ENCODE measurements at regions not wholly inside any gene's neighbourhood (a gene's known extent, or its start where the extent isn't known, plus 50 kb on each side); places are given as distances from the start of the nearest gene placed in this dataset.

DNA sequence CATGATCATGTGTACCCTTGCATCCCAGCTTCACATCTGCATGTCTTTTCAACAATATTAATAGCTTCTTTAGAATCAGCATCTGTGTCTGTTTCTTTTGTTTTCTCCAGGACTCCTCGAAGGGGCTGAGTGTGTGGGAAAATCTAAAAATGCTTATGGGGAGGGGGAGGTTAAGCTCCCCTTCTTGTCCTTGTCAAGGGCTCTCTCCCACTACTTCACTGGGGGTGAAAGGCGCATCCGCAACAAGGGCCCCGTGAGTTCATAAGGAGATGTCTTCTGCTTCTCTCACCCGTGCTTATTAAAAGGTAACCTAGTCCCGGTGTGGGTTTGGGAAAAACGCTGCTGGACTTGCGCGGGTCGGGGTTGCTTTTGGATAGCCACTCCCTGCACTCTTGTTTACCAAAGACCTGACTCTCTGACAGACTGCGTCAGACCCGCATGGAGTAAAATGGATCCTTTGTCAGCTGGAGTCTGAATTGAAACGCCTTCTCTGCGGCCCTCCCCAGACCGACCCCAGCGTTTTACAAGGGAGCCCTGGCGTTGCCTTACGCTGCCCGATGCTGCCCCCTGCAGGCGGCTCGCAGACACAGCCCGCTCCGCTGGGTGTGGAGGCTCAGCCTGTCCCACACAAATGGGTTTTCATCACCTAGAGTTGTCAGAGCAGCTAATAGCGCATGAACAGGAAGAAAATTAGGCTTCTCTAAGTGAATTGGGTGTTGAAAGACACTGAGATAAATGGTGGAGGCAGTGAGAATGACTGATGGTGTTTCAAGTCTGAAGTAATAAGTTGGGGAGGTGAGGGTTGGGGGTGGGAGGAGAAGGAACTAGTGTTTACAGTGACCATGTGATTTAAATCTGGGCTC is 53.8 kb downstream of the IER5 start:
- no peak overlapping the region for H3K4me3 ChIP-seq (ENCODE audit: low read depth, low read length)

DNA sequence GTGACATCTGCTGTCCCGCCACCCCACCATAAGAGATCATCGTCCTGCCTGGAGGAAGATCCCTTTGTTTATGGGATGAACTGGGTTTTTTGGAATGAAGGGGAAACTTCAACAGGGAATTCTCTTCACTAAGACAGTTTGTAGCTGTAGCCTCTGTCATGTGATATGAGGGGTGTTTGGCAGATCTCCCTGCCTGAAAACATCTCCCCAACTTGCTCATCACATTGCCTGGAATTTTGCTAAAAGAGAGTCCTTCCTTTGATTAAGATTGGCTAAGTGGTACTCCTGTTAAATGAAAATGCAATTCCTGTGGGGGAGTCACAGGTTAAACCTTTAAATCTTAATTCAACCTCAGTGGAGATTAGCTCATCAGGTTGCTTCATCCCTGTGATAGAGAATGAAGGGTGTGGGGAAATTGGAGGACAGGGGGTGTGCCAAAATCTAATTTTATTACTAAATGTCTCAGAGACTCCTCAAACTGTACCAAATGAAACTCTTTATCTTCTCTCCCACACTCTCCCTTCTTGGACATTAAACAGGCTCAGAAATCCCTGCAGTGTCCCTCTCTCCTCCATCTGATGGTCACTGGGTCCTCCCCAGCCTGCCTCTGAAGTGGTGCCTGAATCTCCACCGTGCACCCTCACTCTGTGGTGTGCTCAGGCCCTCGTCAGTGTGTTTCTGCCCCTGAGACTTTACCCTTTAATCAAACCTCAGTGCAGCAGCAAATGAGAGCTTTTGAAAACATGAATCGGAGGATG is 54.8 kb downstream of the IER5 start:
- H3K4me3 ChIP-seq (ENCODE audit: low read depth, low read length) = no peak overlapping the region

DNA sequence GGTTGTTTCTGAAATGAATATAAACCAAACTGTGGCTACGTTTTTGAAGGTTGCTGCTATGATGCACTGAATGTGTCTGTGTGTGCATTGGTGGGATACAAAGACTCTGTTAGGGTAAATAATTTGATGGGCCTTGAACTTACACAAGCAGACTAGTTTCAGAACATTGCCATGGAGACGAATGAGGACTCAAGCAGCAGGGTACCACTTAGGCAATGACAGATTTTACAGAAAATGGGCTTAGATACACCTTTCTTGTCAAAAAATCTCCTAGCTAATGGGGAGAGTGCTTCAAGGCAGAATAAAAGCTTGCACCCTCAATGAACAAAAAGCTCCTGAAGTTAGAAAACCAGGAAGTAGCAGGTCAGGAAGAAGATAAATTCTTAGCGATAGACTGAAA is 55.7 kb downstream of the IER5 start:
- H3K4me3 ChIP-seq (ENCODE audit: low read depth, low read length) = no peak overlapping the region

DNA sequence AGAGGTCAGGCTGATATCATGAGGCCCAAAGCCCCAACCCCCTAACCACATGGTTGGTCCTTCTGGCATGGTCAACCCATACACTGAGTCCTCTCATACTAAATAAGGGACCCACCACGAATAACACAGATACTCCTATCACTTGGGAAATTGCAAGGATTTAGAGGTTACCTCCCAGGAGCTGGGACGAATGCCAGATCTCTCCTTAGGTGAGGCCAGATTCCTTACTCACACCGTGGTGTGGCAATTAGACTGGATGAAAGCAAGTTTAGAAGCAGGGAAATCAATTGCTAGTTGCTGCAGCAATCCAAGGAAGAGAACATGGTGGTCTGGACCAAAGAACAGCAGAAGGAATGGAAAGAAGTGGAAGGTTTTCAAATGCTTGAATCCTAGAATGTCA is 60.1 kb downstream of the IER5 start:
- H3K4me3 ChIP-seq (ENCODE audit: low read depth, low read length) = no peak overlapping the region

DNA sequence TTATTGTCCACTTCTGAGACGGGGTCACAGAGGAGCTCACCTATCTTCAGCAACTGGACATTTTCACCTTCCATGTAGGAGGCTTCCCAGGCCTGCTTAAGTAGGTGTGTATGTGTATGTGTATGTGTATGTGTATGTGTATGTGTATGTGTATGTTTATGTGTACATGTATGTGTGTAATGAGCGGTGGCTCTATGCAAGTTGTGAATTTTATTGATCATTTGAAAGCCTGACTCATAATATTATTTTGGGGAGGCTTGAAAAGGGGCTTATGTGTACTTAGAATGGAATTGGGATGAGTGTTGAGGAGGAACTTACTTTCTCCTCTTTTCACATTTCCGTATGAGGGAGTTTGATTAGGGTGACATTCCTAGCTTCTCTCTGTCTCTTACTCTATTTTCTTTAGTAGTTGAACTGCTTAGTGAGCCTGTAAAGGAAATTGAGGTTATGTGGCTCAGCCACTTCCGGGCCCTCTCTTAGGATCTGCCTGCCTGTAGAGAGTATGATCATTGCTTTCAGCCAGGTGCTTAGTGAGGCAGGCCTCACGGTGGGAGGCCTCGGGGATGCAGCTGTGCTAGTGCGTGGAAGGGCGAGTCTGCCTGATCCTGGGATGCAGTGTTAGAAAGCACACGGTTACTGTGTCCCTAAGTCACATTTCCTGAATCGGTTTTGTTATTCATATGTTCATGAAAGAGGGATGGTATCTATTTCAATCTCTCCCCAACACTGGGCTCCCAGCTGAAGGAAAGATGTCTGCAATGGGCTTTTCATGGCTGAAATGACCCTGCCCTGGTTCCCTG is 61.0 kb downstream of the IER5 start:
- H3K4me3 ChIP-seq (ENCODE audit: low read depth, low read length) = no peak overlapping the region

DNA sequence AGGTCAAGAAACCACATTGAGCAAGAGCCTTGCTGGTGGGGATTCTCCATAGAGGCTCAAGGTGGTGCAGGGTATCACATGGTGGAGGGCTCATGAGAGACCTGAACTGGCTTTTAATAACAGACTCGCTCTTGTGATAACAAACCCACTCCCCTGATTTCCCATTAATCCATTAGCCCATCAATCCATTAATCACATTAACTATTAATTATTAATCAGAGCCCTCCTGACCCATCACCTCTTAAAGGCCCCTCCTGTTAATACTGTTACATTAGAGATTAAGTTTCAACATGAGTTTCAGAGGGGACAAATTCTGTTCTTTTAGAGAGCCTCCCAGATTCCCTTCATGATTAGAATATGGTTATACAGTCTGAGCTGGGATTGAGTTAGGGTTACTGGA is 61.8 kb downstream of the IER5 start:
- H3K4me3 ChIP-seq (ENCODE audit: low read depth, low read length) = no peak overlapping the region

DNA sequence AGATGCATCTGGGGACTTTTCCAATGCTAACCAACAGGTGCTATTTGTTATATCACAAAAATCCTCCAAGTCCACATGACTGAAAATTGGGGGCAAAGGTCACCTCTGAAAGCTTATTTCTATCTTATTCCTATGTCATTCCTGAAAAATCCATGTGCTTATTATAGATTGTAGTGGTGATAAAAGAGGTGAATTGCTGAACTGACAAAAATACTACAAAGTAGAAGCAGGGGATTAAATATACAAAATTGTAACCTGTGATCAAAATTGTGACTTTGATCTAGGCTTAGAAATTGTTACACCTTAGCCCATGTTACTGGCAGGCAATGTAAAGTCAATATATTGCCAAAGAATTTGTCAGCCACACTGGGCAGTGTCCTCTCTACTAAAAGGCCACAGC is 62.3 kb downstream of the IER5 start:
- H3K4me3 ChIP-seq (ENCODE audit: low read depth, low read length) = no peak overlapping the region

DNA sequence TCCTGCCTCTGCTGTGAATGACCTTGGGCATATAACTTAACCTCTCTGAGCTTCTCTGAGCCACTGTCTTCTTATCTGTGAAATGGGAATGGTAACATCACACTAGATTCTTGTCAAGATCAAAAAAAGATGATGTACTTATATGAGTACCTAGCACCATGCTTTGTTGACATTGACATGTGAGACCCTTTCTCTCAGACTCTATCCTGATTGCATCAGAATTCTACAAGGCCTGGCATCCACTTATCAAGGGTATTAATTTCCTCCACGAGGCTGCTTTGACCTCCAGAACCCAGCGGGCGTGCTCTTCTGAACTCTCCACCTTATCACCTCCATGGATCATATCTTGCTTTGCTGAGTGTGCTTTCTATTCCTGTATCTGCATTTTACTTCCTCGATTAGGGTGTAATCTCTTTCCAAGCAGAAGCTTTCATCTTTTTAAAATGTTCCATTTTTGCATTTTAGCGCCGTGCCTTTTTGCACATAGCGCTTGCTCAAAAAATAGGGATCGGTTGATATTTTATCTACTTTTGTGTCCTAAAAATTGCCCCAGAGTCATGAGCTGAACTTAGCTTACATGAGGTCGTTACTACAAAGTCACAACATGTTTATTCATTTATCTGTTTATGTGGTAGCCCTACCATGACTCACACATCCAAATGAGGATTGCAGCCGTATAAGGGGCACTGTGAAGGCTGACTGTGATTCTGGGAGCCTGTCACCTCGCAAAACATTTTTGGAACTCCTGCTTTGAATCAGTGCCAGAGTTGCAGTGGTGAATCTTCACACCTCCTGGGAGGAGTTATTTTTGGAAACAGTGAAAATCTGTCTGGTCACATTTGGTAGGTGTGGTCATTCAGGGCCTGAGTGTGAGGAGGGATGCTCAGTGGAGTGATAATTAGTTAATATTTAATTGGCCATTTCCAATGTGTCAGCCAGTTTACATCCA is 63.2 kb downstream of the IER5 start:
- no peak overlapping the region for H3K4me3 ChIP-seq (ENCODE audit: low read depth, low read length)

DNA sequence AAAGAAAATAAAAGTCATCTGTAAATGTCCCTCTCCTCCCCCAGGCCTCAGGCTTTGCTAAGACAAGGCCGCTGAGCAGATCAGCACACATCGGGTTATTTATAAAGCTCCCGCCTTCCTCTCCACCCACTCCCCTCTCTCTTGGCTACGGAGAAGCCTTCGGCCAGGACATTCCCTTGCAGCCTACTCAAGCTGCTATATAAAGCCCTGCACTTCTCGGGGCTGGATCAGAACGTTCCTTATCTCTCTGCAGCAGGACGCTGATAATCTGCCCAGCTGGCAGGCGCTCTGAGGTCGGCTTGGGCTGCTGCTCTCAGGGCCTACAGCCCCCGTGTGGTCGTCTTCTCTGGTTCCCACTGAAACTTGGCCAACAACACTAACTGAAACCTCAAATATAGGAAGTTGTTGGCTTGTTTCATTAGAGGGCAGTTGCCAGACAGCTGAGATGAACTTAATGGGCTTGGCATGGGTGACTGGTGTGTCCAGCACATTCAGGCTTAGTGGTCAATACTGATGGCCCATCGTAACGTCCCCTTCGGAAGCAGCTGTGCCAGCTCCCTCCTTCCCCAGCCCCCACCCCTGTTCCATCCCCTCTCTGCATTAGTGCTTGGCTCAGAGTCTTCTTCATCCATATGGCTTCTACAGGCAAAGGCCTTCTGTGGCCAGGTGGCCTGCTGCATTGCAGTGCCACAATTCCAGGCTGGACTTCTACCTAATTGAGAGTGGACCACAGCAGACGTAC is 64.6 kb downstream of the IER5 start:
- no peak overlapping the region for H3K4me3 ChIP-seq (ENCODE audit: low read depth, low read length)

DNA sequence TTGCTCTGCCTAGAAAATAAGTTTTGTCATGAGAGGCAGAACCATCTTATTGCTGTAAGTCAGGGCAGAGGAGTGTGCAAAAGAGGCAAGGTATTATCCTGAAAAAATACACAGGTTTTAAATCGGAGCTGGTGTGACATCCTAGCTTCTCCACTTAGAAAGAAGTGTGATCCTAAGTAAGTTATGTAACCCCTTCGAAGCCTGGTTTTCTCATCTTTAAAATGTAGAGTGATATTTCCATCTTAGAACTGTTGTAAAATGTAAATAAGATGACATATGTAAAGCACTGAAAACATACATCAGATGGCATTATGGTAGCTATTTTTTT is 65.1 kb downstream of the IER5 start:
- H3K4me3 ChIP-seq (ENCODE audit: low read depth, low read length) = no peak overlapping the region

DNA sequence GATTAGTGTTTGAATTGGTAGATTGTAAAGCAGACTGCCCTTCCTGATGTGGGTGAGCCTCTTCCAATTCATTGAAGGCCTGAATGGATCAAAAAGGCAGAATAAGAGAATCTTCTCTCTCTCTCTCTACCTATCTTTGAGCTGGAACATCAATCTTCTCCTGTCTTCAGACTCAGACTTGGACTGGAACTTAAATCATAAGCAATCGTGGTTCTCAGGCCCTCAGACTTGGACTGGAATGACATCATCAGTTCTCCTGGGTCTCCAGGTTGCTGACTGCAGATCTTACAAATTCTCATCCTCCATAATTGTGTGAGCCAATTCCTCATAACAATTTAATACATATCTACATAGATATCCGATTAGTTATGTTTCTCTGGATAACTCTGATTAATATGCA is 66.8 kb downstream of the IER5 start:
- H3K4me3 ChIP-seq (ENCODE audit: low read depth, low read length) = no peak overlapping the region

DNA sequence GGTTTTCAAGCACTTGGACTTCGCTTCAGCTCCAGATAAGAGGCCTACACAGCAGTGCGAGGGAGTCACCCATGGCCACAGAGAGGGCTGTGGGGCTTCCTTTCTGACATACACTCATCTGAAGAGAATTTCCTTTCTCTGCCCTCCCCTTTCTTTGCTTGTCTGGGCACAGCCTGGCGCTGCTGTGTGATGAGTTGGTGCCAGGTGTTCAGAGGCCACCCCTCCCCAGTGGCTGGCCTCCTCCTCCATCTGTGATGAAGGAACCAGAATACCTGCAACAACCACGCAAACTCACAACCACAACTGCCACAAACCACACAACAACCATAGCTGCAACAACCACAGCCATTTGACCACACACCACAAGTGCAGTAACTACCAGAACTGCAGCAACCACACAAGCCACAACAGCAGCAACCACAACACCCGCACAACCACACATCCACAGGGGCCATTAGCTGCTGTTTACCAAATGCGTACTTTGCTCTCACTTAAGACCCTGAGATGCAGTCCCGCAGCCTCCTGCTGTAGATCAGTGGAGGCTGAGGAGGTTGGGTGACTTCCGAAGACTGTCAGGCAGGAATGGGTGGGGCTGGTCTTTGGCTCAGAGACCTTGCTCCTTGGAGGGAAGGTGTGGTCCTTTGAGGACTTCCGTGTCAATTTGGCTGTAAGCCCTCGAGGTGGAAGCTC is 71.1 kb downstream of the IER5 start:
- no peak overlapping the region for H3K4me3 ChIP-seq (ENCODE audit: low read depth, low read length)

DNA sequence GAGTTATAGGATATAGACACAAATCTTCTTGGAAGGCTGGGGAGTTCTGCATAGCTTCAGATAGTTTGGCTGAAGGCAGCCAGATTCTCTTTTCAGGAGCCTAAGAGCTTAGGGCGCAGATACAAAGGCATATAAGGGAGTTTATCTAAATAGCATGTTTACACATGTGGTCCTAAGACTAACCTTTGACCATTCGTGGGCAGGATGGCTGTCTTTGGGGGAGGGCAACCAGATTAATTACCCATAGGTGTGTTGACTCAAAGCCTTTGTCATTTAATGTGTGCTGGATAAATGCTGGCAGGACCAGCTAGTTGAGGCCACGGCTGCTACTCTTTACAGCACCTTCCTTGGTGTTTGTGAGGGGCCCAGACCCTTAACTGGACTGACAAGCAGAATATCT is 71.8 kb downstream of the IER5 start:
- H3K4me3 ChIP-seq (ENCODE audit: low read depth, low read length) = no peak overlapping the region

DNA sequence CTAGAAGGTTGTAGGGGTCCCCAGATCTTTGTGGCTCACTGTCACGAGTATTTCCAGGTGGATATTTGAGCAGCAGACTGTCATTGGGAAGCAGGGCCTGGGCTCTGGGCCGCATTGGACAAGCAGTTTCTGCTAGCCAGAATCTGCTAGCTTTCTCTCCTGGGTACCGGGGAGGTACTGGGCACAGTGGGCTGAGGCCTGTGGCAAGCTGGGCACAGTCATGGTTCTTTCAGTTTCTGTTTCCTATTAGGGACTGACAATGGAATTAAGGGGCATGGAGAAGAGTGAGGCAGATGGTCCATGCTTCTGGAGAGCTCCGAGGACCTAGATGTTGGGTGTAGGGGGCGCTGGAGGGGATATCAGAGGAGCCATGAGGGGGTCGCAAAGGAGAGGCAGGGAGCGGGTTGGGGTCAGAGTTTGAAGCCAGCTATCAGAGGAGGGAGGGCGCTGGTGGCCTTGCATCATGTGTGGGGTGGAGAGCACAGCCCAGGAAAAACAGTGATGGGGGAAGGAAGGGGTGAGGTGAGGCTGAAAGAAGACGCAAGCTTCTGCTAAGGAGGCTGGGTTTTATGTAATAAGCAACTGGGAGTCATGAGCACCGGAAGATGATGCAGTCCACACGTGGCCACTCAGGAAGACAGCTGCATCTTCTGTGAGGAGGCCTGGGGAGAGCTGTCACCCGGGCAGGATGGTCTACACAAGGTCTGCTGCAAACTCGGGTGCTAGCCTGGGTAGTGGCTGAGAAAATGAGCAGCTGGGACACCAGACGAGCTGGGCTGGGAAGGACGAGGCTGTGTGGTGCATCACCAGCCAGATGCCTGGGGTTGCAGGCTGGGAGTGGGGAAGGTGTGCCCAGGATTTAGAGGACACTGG is 72.7 kb downstream of the IER5 start:
- no peak overlapping the region for H3K4me3 ChIP-seq (ENCODE audit: low read depth, low read length)

DNA sequence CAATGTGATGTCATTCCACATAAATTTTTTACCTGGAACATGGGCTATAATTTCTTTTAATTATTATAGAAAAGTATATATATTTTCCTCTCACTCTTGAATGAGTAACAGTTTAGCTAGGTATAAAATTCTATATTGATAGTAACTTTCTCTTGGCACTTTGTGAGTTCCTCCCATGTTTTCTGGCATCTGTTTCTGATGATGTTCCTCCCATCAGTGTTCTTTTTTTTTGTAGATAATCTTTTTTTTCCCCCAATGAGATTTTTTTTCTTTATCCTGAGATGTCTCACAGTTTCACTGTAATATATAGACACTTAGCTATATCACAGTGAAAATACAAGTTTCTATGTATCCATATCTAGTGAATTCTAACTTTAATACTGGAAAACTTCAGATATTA is 75.2 kb downstream of the IER5 start:
- H3K4me3 ChIP-seq (ENCODE audit: low read depth, low read length) = no peak overlapping the region

DNA sequence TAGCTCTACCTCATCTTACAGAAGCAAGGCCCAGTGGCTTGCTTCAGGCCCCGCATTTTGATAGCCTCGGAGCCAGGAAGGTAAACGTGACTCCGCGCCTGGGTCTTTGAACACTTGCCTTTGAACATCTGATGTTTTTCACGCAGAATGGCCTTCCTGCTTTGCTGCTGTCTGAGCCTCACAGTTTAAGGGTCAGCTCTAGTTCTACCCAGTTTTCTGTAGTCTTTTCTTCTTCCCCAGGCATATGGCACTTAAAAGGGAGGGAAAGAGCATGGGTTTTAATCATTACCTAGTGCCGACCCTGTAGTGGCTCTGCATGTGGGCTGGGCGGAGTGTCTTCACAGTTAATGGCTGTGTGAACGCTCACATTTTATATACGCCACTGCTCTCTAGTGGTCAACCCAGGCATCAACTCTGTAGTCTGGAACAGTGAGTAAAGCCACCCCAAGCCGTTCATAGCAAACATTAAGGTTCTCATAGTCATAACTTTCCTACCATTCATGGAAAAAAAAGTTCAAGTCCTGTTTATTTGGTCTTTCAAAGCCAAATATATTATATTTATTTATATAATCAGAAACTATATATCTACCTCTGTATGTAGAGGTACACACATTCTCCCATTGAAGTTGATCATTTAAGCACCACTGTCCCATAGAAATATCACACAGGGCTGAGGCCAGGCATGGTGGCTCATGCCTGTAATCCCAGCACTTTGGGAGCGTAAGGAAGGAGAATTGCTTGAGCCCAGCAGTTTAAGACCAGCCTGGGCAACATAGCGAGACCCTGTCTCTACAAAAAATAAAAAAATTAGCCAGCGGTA is 78.1 kb downstream of the IER5 start:
- no peak overlapping the region for H3K4me3 ChIP-seq (ENCODE audit: low read depth, low read length)

DNA sequence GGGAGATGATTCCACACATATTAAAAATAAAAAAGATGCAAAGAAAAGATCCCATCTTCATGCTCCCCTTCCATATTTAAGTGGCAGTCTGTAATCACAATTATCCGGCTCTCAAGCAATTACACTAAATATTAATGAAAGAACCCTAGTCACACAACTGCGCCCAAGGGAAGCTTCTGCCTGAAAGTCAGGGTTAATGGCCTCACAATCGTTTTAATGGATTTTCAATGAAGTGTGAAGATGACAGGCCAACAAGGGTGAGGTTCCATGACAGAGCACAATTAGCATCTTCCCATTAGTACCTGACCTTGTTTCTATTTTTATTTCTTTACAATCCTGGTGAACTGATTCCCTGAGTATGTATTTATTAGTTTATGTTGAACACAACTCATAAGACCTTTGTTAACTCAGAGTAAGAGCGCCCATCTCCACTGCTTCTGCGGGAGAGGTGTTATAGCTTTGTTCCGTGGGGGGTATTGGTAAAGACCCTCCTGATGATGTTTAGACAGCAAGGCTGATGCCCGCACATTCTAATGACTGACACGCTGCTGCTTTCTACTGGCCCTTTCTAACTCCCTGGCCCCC is 80.9 kb downstream of the IER5 start:
- H3K4me3 ChIP-seq (ENCODE audit: low read depth, low read length) = no peak overlapping the region

Measured in iPS-11a (cell line).